Left lung (tissue), 4 donors: ENCODE measurements at regions not wholly inside any gene's neighbourhood (a gene's known extent, or its start where the extent isn't known, plus 50 kb on each side); places are given as distances from the start of the nearest gene placed in this dataset.

Experiments
- ATAC-seq: fragments of 200-7000 bp; cut with Tn5 transposase; one replicate; pipeline ENCODE4 v1.9.1; 2020; ENCODE audit warnings: moderate library complexity
- DNase-seq, 4 donors: peaks; one replicate each; pipeline ENCODE4 v3.0.0-alpha.2; 2013 to 2020
- H3K27ac ChIP-seq, 2 donors: fragments of 200-600 bp; sonication (generic) in 1 of 2; one replicate each; pipeline versions ENCODE4 v1.5.0 to v1.8.0; 2020 to 2021
- H3K27me3 ChIP-seq, 2 donors: fragments of 200-600 bp; sonication (generic) in 1 of 2; one replicate each; pipeline versions ENCODE4 v1.5.0 to v1.8.0; 2020 to 2021
- H3K36me3 ChIP-seq, 2 donors: fragments of 200-600 bp; sonication (generic) in 1 of 2; one replicate each; pipeline versions ENCODE4 v1.5.0 to v1.8.0; 2020 to 2021
- H3K4me1 ChIP-seq, 2 donors: fragments of 200-600 bp; one replicate each; pipeline ENCODE4 v1.8.0; 2021
- H3K4me3 ChIP-seq, 2 donors: fragments of 200-600 bp; sonication (generic) in 1 of 2; one replicate each; pipeline versions ENCODE4 v1.5.0 to v1.8.0; 2020 to 2021; ENCODE audit warnings: mild to moderate bottlenecking in 1 of 2
- H3K9me3 ChIP-seq, 2 donors: fragments of 200-600 bp; sonication (generic) in 1 of 2; one replicate each; pipeline versions ENCODE4 v1.5.0 to v1.8.0; 2020 to 2021
- intact Hi-C, 2 donors: fragments of 100-400 bp; cut with DNase I; formaldehyde crosslinking; loops; one replicate each; pipeline versions ENCODE4 v1.11.2 to v1.14.2; 2022
- TF ChIP-seq, protein P1 (sequence below), 2 donors: fragments of 200-600 bp; sonication (generic) in 1 of 2; IDR thresholded peaks; one replicate each; pipeline versions ENCODE4 v1.5.0 to v1.8.0; 2021; ENCODE audit warnings: antibody characterized with exemption in 2 of 2
- donor health status: DM: no; HTN: yes; CAD: no.
- donor health status: DM: no; HTN: no; CAD: no.

DNA sequence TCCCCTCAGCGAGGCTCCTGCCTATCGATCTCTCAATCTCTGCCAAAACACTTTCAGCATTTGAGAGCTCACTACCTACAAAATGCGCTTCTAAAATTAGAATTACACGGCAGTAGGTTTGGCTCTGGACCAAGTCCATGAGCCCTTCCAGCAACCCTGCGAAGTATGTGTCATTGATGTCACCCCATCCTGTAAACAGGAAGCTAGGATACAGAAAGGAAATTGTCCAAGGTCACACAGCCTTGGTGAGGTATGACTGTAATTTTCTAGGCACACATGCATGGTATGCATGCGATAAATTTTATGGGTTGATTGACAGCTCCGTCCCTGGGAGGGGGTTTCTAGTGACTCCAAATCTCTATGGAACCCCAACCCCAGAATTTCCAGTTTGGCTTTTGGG is 330.3 kb upstream of the CDH5 start:
- H3K27me3 ChIP-seq = no peaks in the 10 kb centered on the region
- TF ChIP-seq, protein P1, sequence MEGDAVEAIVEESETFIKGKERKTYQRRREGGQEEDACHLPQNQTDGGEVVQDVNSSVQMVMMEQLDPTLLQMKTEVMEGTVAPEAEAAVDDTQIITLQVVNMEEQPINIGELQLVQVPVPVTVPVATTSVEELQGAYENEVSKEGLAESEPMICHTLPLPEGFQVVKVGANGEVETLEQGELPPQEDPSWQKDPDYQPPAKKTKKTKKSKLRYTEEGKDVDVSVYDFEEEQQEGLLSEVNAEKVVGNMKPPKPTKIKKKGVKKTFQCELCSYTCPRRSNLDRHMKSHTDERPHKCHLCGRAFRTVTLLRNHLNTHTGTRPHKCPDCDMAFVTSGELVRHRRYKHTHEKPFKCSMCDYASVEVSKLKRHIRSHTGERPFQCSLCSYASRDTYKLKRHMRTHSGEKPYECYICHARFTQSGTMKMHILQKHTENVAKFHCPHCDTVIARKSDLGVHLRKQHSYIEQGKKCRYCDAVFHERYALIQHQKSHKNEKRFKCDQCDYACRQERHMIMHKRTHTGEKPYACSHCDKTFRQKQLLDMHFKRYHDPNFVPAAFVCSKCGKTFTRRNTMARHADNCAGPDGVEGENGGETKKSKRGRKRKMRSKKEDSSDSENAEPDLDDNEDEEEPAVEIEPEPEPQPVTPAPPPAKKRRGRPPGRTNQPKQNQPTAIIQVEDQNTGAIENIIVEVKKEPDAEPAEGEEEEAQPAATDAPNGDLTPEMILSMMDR (IDR thresholded peaks at IDR 0.05) = no peak
- no peak for ATAC-seq
- H3K27ac ChIP-seq = no peak overlapping the region
- DNase-seq = no peak
- no peak overlapping the region for H3K4me3 ChIP-seq
- intact Hi-C loops = no loop called here
- no peaks in the 10 kb centered on the region for H3K9me3 ChIP-seq
- H3K36me3 ChIP-seq = no peaks in the 10 kb centered on the region
- peaks cover 0 to 5% of the 10 kb centered on the region in 2 donors for H3K4me1 ChIP-seq

DNA sequence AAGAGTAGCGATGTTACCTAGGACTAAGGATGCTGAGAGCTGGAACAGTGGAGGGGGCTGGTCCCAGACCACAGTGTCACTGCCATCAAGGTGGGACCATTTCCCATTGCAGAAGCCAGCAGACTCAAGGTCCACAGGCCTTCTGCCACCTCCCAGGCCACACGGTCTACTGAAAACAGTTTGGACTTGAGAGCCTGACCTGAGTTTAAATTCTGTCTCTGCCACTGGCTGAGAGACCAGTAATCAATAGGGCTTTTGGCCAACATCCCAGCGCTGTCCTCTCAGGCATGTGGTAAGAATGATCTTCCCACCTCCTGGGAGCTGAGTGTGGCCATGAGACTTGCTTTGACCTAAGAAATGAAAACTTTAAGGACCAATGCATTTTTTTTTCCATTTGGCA is 331.4 kb upstream of the CDH5 start:
- H3K4me3 ChIP-seq = no peak overlapping the region
- intact Hi-C loops = no loop called here

DNA sequence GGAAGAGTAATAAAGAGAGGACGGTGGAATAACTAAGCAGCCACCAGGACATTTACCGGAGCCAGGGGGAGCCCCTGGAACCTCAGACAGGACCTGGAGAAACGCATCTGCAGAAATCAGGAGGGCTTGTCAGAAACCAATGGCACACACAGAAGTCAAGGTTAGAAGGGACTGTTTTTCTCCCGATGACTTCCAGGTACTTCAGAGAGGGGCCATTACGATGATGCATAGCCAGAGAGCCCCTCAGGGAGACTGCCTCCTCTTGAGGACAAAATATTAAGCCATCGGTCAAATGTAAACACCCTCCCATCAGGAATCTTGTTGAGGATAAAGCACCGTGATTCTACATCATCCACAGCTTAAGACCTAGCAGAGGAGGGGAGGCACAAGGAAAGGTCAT is 333.6 kb upstream of the CDH5 start:
- no peak for DNase-seq
- no peaks in the 10 kb centered on the region for H3K27me3 ChIP-seq
- ATAC-seq = no peak
- intact Hi-C loops = no loop called here
- TF ChIP-seq, protein P1 (IDR thresholded peaks at IDR 0.05) = no peak
- peaks cover 0 to 5% of the 10 kb centered on the region in 2 donors for H3K4me1 ChIP-seq
- no peak overlapping the region for H3K4me3 ChIP-seq
- no peaks in the 10 kb centered on the region for H3K36me3 ChIP-seq
- H3K9me3 ChIP-seq = no peaks in the 10 kb centered on the region
- no peak overlapping the region for H3K27ac ChIP-seq

More for the DNA sequence above, 331.4 kb upstream of the CDH5 start:
- H3K9me3 ChIP-seq = no peaks in the 10 kb centered on the region
- peaks cover 0 to 5% of the 10 kb centered on the region in 2 donors for H3K4me1 ChIP-seq
- TF ChIP-seq, protein P1 (IDR thresholded peaks at IDR 0.05) = no peak
- no peaks in the 10 kb centered on the region for H3K27me3 ChIP-seq
- no peak for DNase-seq
- H3K27ac ChIP-seq = no peak overlapping the region
- ATAC-seq = no peak
- H3K36me3 ChIP-seq = no peaks in the 10 kb centered on the region

DNA sequence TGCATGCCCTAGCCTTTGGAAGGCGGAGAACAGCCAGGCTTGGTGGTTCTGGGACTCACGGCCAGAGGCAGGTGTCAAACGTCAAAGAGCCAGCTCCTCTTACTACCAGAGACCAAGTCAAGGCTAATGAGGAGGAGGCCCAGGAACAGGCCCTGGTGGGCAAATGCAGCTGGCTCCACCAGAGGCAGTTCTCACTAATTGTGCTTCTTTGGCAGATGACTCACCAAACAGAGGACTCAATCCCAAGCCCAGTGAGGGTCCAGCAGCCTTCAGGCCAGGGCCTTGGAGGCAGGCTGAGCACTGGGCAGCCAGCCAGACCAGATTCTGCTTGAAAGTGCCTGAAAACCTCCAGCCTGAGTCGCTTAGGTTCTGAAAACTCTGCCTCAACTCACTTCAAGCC is 336.5 kb upstream of the CDH5 start:
- no peaks in the 10 kb centered on the region for H3K4me1 ChIP-seq
- peaks cover 0 to under 1% of the 10 kb centered on the region in 2 donors for H3K9me3 ChIP-seq
- H3K27me3 ChIP-seq = no peaks in the 10 kb centered on the region
- no peak overlapping the region for H3K4me3 ChIP-seq
- ATAC-seq = no peak
- no peaks in the 10 kb centered on the region for H3K36me3 ChIP-seq
- TF ChIP-seq, protein P1 (IDR thresholded peaks at IDR 0.05) = no peak
- intact Hi-C loops = no loop called here
- no peak overlapping the region for H3K27ac ChIP-seq
- DNase-seq = no peak

DNA sequence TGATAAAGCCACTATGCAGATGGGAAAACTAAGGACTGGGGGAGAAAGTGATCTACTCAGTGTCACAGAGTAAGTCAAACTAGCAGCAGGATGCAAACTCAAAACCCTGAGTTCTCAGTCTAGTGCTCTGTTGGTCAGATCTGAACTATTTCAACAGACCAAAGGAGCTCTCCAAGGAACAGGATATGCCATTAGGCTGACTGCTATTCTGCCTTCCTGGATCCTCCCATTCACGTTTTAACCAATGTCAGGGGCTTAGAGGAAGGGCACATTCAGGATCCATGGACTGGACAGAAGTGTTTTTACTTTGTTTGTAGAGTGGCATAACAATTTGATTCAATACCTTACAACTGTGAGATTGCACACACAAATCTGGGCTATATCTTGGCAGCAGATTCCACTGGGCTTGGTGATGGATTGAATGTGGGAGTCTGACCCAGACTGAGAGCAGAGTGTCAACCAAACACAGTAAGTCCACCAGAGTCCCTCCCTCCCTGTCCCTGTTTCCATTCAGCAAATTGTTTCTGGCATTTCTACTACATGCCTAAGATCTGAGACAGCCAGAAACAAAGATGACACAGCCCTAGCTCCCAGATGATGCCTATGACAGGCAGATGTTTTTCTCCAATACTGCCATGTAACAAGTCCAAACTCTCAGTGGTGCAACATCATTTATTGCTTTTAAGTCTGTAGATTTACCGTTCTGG is 337.8 kb upstream of the CDH5 start:
- TF ChIP-seq, protein P1 (IDR thresholded peaks at IDR 0.05) = no peak
- no peaks in the 10 kb centered on the region for H3K4me1 ChIP-seq
- peaks cover 0 to 4% of the 10 kb centered on the region in 2 donors for H3K9me3 ChIP-seq
- no peaks in the 10 kb centered on the region for H3K27me3 ChIP-seq
- peak in 2 of 4 donors; percentile 18 to 42 for DNase-seq
- no peak overlapping the region for H3K4me3 ChIP-seq
- H3K36me3 ChIP-seq = no peaks in the 10 kb centered on the region
- H3K27ac ChIP-seq = no peak overlapping the region
- peak; percentile 68 for ATAC-seq
- intact Hi-C loops = no loop called here
